CD4-positive, alpha-beta T cell treated with Interleukin-10 for 1 hour (primary cell): ENCODE measurements at regions not wholly inside any gene's neighbourhood (a gene's known extent, or its start where the extent isn't known, plus 50 kb on each side); places are given as distances from the start of the nearest gene placed in this dataset.

ENCODE experiments used
- DNase-seq: peaks from one replicate; pipeline ENCODE4 v3.0.0-alpha.2; 2020

GRCh38 chr1:82707681-82708080, 906.9 kb downstream of the ADGRL2 start:
- DNase-seq: no peak

DNA sequence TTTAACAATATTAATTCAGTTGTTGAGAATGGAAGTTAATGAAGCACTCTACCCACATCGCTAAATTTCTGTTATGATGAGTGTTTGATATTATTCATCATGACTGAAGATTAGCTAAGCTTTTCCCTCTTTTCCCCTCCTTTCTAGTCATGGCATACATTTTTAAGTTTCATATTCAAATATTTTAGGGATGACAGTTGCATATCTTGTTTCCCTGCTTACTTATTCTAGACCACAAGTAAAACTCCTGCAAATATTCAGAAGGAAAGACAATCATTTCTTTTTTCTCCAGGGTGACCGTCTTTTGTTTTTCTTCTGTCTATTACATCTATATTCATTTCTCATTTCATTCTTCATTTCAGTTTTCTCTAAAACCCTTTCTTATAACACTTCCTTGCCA, 906.0 kb downstream of the ADGRL2 start:
- no peak for DNase-seq

DNA sequence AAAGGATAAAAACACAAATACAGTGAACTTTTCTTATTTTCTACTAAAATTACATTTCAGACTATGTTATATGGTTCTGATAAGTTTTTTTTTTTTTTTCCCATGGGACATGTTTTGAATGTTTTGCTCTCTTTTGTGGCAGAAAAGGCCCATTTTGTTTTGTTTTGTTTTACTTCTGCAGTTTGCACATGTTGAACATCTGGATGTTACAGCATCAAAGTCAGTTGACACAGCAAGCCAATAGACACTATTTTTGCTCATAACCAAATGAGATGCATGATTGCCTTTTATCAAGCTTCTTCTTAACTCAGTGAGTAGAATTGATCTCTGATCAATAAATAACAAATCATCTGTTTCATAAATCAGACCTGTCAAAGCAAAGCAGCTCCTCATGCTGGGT, 904.2 kb downstream of the ADGRL2 start:
- DNase-seq: no peak

- no peak for DNase-seq
Measured at GRCh38 chr1:82704393-82704792, 903.7 kb downstream of the ADGRL2 start.

- no peak for DNase-seq
Measured at GRCh38 chr1:82703951-82704350, 903.2 kb downstream of the ADGRL2 start.

DNA sequence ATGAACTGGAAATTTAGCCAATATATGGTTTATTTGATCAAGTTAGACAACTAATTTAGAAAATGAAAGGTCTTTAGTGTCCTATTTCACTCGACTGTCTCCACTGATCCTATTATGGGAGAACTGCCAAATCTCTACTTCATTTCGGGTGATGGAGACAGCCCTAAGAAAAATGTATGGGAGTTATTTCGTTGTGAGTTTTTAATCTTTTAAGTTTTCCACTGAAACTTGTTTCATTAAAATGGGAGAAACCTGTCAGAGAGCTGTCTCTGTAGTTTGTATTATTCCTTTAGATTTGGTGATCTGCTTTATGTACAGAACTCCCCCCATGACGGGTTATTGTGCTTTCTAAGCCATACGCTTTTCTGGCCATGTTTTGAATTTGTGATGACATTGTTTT, 899.7 kb downstream of the ADGRL2 start:
- DNase-seq: no peak

GRCh38 chr1:82697965-82698364, 897.2 kb downstream of the ADGRL2 start:
- no peak for DNase-seq

DNA sequence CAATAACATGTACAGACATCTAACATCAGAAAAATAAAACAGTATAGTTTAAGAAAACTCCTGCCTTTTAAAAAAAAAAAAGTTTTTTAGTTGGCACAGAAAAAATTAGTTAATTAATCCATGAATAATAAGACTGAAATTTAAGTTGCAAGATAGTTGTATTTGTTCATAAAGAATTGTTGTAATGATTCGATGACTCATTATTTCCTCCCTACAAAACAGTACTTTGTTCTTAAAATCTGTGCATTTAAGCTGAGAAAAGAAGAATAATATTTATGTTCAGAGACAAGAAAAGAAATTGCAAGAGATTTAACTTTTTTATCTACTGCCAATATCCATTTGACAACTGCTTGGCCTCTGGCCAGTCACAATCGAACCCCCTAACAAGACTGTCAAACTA, 894.7 kb downstream of the ADGRL2 start:
- no peak for DNase-seq

DNA sequence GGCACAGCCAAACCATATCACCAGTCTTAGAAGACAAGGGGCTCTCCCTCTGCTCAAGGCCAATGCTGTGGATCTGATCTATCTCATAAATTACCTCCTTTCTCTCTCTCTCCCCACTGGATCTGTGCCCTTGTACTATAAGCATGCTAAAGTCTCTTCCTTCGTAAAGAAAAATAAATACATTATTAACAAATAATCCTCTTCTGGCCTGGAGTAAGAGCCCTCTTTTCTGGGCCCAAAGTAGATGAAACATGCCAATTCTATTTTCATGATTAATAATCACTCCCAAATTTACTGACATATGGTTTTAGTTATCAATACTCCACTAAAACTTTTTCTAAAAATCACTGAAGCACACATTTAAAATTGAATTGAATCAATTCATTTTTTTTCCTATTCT, 889.7 kb downstream of the ADGRL2 start:
- no peak for DNase-seq

DNA sequence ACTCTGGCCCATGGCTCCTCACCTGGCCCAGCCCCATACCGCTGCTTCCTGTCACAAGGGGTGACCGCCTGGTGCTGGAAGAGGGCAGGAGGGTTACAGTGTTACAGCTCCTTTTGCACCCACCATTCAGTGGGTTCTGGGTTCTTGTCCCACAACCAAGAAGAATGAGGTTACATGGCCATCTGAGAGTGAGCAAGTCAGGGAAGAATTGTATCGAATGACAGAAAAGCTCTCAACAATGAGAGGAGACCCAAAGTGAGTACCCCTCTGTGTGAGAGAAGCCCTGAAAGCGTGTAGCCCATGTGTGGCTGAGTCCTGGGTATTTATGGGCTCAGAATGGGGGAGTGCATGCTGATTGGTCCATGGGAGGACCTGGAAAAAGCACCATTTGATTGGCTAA, 888.5 kb downstream of the ADGRL2 start:
- DNase-seq: no peak

DNA sequence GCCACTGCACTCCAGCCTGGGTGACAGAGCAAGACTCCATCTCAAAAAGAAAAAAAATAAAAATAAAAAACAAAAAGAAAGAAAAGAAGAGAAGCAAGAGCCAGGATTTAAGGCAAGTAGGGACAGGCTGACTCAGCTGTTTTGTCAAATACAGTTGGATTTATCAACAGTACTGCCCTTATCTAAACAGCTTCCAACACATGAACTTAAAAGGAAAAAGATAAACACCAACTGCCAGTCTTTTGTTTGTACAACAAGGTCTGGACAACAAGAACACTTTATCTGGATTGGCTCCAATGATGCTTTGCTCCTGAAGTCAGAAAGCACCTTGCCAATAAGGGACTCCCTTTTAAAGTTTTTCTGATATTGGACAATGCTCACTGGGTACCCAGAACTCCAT, 886.0 kb downstream of the ADGRL2 start:
- DNase-seq: no peak

DNA sequence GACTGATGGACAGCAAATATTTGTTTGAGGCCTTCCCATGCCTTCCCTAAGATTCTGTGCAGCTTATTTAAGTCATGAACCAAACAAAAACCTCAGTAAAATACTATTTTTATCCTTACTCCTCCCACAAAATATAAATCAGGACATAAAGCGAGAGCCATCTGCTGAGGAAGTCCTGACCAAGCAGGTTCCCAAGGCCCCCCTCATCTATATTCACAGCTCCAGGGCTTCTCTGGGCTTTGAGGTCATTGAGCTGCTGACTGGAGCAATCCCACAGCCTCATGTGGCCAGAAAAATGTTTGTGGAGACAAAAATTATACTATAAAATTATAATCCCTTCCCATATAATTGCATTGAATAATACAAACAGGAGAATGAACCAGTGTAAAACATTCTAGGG, 846.2 kb downstream of the ADGRL2 start:
- DNase-seq: no peak

- DNase-seq: no peak
Measured at GRCh38 chr1:82646336-82646735, 845.6 kb downstream of the ADGRL2 start.

GRCh38 chr1:82644186-82644915, 843.6 kb downstream of the ADGRL2 start:
- no peak for DNase-seq

GRCh38 chr1:82640352-82640751, 839.6 kb downstream of the ADGRL2 start:
- DNase-seq: no peak

DNA sequence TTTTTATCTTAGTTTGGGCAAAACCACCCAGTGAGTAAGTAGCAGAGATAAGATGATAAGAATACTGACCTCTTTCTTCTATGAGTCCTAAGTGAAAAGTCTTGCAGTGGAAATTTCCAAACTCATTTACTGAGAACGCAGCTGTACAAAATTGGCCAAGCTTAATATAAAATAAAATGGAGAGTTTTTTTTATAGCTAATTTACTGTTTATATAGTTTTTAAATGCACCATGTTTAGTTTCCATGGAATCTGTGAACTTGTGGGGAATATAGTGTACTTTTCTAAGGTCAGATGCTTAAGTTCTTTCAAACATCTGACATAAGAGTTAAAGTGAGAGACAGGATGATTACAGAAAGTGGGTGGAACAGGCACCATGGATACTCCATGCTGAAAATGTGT, 833.5 kb downstream of the ADGRL2 start:
- no peak for DNase-seq

DNA sequence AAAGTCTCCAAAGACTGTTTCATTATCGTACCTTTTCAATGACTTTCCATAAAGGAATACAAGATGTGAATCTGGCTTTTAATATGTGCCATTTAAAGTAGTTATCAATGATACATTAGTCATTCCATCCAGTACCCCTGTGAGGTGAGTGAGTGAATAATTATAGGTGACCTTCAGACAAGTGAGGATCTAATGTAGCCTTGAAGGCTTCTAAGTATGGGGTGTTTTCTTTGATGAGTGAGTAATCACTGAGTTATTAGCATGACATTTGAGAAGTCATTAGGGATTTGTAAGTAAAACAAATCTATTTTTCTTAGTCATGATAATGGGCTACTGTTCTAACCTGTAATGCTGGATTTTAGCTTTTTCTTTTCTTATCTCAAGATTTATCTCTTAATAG, 831.4 kb downstream of the ADGRL2 start:
- DNase-seq: no peak

GRCh38 chr1:82628887-82629286, 828.2 kb downstream of the ADGRL2 start:
- DNase-seq: no peak

DNA sequence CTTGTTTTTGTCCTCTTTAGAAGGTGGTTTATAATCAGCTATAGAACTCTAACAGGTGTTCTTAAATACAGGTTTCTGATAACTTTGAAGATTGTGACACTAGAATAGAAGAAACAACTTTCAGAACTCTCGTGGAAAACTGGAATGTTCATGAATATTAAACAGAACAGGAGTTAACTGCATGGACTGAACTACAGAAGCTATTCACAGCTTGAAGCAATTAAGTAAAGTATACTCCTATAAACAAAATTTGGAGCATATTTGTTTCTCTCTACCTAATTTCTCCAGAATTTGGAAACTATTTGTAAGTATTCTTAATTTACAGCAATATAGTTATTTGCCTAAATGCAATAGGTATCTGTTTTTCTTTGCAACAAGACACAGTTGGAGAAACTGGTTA, 824.8 kb downstream of the ADGRL2 start:
- peak; percentile 2 for DNase-seq

DNA sequence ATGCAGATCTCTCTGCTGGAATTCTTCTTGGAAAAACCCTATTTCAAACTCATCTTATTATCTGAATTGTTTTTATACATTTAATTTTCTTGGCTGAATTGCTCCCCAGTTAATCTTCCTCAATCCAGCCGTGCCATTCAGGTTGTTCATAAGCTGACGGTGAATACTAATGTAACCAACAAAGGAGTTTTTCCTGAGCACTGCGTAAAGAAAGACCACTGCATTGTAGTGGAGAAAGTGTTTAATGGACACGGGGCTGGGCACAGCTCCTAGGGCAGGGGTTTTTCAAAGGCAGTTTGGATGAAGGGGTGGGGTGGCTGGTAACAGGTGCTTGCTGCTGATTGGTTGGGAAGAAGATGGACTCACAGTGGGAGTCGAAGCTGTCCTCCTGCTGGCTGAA, 820.3 kb downstream of the ADGRL2 start:
- no peak for DNase-seq

DNA sequence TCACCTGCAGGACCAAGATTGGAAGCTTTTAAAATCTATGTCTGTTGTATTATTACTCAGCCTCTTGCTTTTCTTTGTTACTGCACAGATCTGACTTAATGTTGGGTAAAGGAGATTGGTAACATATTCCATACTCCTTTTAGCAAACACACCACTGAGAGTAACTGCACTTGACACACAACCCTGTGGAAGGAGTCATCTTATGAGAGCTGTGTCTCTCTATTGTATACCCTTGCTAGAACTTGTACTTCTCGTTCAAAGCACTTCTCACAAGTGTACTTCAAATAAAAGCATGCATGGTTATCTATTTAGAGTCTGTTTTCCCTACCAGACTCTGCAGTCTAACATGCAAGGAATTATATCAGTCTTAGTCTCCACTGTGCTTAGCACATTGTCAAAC, 813.4 kb downstream of the ADGRL2 start:
- no peak for DNase-seq

- DNase-seq: no peak
Measured at GRCh38 chr1:82612986-82613385, 812.3 kb downstream of the ADGRL2 start.

DNA sequence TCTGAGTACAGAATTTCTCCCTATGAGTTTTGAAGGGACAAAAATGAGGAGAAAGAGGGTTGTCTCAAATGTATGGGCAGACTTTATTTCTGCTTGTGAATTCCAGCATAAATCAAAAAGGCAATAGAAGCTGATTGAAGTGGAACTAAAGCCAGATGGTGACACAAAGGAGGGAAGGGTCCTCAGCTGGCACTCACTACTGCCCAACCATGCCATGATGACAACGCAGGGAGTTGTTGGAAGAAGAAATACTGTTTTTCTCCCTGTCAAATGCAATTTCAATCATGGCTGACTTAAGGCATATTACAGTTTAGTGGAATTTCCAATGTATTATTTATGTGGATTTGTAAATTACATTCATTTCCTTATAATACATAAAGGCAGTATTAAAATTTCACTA, 805.8 kb downstream of the ADGRL2 start:
- no peak for DNase-seq

DNA sequence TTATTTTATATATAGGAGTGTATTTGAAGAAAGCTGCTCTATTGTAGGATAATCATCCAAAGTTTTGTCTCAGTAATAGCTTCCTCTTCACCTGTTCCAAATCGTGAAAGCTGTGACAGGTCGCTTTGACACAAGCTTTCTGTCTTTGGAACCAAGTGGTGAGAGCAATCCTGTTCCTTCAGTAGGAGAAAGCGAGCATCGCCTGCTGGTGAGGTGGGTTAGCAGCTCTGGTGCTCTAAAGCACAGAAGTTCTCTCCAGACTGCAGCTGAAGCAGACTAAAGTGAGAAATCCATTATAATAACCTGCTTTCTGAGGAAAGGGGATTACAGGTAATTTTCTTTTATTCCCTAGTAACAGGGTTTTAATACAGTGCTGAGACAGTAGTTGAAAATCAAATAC, 803.8 kb downstream of the ADGRL2 start:
- DNase-seq: no peak

DNA sequence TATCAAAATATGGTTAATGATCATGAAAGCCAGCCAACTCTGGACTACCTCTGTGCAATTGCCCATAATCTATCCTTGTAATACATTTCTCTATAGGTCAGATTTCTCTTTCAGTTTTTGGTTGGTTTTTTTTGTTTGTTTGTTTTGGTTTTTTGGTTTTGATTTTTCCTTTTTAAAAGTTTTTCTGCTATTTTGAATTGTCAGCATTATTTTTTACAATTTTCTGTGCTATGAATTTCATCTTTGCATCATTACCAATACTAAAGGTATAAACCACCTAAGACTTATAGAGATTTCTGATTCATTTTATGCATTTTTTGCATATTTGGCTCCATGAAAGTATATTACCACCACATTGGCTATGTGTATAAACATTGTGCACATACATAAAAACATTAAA, 799.6 kb downstream of the ADGRL2 start:
- DNase-seq: no peak

DNA sequence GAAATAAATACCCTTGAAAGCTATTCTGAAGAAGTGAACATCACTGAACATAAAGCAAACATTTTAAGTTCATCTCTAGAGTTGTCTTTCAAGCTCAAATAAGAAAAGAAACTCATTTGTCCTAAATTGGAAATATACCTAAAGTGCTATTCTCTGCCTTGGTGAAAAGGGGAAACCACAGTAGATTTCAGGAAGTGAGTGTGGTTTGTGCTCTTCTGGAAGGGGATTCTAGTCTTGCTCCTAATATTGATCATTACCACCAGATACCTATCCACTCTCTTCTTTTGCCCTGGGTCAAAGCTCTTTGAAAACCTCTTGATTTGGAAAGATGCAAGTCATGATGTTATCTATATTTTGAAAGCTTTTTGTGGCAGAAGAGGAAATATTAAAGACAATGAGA, 798.1 kb downstream of the ADGRL2 start:
- DNase-seq: no peak
